Inflammatory macrophage treated with lipopolysaccharide for 4 hours (primary cell): ENCODE measurements at regions not wholly inside any gene's neighbourhood (a gene's known extent, or its start where the extent isn't known, plus 50 kb on each side); places are given as distances from the start of the nearest gene placed in this dataset.
A peak's percentile ranks its signal among the peaks of the same experiment; 100 is the strongest.

ENCODE experiments used
- DNase-seq: peaks from one replicate; pipeline ENCODE4 v3.0.0-alpha.2; 2020

DNA sequence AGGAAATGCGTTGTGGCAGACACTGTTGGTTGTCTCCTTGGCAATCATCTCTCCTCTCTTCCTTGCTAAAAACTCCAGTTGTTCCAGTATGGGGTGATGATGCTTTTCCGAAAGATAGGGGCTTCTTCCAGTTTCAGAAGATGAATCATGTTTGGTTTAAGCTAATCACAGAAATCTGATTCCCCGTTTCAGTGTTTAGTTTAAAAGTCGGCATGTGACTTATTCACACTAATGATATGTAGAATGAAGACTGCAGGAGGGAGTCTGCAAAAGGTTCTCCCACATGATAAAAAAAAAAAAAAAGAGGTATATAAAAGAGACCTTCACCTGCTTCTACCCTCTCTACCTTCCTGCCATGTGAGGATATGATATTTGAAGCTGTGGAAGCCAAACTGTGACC is 239.0 kb upstream of the SIX2 start:
- no peak for DNase-seq

- DNase-seq, result no peak
These were observed 235.7 kb upstream of the SIX2 start for GRCh38 chr2:45244928-45245327.

DNA sequence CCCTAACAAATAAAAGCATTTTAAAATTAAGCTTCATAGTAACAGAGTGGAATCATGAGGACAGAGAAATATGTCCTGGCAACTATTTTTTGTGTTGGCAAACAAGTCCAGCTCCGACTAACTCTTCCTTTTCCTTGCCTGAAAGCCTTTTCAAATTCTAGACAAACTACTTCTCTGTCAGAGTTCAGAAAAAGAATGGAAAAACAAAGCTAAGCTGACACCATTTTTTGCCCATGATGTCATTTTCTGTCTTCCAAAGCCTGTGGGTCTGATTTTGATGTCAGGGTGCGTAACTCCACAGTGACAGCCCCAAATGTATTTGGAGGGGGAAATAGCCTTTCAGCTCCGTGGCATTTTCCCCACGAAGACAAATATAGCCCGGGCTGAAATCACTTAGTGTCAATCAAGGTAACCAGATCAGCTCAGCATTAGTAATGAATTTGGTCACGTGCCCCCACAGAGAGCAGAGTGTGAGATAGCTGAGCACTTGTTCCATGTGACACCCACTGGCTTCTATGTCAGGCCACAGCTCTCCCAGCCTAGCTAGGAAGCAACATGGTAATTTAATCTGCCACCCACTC is 233.0 kb upstream of the SIX2 start:
- DNase-seq, result no peak

DNA sequence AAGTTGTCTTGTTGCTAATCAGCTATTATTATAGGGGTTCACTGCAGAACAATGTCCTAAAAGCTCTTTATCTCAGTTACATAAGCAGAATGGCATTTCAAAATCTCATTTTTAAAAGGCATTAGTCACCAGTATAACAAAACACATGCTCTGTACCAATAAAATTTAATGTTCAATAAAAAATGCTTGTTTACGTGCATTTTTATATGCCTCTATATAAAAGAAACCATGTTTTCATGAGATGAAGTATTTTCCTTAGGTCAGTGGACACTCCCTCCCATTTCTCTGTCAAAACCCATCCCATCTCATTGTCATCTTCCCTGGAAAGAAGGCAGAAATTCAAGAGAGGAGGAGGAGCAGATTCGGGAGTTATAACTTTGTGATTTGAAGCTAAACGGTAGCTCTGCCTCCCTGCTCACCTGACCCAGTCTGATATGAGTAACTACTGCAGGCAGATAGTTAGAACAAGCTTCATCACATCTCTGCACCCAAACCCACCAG is 231.9 kb upstream of the SIX2 start:
- DNase-seq, result no peak

DNA sequence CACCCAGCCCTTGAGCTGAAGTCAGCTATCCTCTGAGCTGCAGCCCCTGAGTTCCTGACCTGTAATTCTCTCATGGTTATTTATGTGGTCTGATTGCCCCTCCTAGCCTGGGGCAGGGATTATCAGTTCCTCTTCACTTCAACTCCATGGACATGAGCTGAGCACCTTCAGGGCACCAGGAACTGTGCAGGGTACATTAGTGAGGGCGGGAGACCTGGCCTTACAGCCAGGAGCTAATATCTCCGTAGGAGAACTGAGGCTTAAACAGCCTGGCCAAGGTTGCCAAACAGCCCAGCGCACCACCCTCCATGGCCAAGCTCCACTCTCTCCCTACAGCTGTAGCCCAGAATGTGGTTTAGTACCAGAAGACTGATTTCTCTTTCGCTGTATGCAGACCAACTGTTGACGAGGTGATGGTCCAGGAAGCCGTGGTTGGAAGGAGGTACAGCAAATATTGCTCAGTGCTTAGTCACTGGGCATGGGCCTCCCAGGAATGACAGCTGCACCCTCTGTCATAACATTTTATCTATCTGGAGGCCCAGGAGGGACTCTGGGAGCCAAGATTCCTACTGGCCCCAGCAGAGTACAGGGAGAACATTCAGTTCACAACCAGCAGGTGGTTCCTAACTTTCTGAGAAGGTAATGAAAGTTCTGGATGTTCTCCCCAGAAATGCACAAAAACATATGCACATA is 228.7 kb upstream of the SIX2 start:
- DNase-seq, result no peak

DNA sequence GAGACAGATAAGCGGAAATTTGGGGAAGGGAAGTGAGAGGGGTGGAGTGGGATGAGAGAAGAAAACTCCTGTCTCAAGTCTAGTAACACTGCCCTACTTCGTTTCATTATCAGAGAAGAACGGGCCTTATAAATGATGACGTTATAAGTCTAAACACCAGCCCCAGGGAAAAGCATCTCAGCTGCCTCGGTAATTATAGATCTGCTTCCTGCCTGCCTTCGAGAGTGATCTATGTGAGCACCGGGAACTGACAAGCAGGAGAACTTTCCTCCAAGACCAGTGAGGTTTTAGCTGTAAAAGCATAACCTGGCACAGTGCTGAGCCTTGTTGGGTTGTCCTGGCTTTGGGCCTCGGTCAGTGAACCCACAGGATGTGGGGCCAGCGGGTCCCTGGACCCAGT is 227.9 kb upstream of the SIX2 start:
- DNase-seq, result no peak

- no peak for DNase-seq
These were observed 227.0 kb upstream of the SIX2 start for GRCh38 chr2:45236268-45236667.

- no peak for DNase-seq
These were observed 224.0 kb upstream of the SIX2 start for GRCh38 chr2:45233301-45233700.

- DNase-seq, result peak; percentile 41
These were observed 223.6 kb upstream of the SIX2 start for GRCh38 chr2:45232818-45233217.

- DNase-seq, result no peak
These were observed 220.2 kb upstream of the SIX2 start for GRCh38 chr2:45229411-45229810.

GRCh38 chr2:45227347-45227746 is 218.1 kb upstream of the SIX2 start:
- no peak for DNase-seq

DNA sequence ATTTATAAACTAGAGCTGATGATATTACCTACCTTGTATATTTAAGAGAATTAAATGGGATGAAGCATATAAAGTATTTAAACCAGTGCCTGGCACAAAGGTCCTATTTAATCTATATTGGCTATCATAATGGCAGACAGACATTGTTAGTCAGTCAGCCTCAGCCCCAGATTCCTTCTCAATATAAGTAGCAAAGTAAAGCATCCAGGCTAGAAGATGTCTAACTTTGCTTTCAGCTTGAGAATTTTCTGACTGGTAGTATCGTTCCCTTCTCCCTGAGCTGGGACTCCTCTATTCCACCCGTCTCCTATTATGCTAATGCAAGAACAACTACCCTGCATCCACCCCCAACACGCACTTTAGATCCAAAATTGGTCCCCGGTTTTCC is 215.7 kb upstream of the SIX2 start:
- DNase-seq, result no peak

DNA sequence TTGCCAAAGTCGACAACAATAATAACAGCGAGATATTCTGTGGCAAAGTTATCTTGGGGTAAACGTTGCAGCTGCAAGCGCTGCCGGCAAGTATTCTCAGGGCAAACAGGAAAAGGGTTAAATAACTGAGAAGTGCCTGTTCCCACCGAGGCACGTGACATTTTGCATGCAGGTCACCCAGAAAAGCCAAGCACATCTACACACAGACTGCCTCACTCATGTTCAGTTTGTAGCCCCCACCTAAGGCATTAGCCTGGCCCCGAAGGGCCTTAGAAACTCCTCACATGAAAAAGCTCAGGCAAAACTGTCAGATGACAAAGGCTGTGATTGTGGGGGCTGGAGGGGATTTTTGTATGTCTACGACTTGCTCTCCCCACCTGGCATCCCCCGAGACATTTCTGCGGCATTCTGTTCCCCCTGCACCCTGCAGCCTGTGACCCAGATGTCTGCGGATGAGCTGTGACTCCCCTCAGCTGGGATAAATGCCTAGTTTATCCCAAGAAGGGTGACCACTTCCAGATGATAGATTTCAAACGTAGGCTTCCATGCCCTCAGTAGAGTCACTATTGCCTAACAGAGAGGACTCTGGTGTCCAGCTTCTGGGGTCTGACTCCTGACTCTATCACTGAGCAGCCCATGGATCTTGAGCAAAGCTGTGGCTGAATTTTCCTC is 215.2 kb upstream of the SIX2 start:
- no peak for DNase-seq

DNA sequence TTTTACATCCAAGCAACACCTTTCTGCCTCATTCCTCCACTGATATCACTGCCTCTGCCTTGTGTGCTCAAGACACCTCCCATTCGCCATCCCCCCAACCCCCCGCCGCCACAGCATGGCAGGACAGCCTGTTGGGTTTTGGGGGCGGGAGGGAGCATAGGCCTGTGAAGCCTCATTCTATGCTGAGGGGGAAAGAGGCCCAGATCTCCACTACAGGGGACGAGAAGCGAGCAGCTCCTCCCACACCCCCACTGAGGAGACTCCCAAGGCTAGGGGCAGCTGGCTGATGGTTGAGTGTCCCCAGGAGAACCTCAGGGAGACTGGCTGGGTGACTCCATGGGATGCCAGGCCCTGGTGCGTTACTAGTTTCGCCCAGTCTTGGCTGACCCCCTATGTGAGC is 214.3 kb upstream of the SIX2 start:
- DNase-seq, result no peak

DNA sequence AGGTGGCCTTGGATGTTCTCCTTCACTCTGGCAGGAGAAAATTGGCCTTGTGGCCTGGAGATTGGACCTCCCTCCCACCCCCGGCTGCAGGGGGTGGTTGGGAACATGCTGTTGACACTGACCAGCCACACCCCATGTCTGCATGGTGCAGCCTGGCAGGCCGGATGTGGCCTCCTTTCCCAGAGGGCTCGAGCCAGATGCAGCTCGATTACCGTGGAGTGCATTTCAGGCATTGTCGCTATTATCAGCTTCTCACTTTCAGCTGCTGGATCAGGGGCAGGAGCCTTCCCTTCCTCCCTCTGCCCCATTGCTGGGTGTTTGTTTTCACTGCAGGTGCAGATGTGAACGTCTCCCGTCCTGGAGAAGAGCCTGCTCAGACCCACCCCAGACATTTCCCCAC is 211.0 kb upstream of the SIX2 start:
- no peak for DNase-seq

DNA sequence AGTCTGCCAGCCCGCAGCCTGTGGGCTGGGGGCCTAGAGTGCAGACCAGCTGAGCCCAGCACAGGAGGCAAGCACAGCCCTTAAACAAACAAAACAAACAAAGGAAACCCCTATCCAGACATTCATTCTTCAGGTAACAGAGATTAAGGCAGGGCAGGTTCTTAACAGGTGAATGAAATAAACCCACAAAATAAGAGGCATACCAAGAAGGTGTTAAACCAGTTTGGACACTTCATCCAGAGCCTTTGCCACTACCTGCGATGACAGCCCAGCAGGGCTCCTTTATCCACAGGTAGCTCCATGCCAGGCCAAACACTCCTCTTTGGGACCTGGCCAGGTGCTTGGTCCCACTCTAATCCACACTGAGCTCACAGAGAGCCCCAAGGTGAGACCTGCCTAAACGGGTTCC is 209.7 kb upstream of the SIX2 start:
- no peak for DNase-seq

GRCh38 chr2:45218297-45218696 is 209.0 kb upstream of the SIX2 start:
- DNase-seq, result no peak

- DNase-seq, result no peak
These were observed 206.9 kb upstream of the SIX2 start for GRCh38 chr2:45216118-45216517.

- no peak for DNase-seq
These were observed 205.3 kb upstream of the SIX2 start for GRCh38 chr2:45214550-45214949.

DNA sequence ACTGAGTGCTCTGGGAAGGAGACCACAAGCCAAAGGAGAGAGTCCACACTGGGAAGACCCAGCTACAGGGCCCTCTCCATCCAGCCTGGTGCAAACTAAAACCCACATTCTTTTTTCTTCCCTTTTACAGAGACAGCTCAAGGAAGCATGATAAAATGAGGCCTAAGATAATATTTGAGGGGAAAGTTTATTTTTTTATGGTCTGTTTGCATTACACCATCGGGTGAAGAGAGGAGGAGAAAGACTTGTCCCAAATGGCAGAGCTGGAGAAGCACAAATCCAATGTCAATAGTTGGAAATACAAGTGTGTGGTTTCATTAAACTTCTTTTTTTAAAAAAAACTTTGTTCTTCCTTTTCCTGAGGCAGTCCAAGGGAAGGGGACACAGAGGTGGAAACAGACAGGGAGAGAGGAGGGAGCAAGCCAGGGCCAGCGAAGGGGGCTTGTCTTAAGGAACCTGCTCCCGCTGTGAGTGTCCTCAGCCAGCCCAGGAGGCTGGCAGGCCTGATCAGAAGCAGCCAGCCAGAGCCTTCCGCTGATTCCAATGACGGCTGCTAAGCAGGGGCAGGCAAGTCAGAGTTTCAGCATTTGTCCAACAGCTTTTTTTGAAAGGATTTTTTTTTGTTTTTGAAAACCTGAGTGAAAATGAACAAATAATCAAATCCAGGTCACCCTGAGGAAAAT is 203.8 kb upstream of the SIX2 start:
- no peak for DNase-seq

DNA sequence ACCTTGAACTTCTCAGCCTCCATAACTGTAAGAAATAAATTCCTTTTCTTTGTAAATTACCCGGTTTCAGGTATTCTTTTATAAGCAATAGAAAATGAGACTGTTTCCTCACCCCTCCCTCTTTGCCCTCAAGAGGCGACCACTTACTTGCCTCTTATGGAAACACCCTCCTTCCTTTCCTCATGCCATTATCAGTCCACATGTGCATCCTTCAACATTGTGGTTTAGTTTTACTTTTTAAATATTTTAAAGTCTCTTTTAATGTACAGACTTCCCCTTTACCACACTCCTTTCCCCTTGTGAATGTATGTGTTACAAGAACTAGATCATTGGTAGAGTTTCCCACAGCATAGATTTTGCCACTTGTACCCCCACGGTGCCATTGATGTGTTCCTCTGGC is 202.4 kb upstream of the SIX2 start:
- no peak for DNase-seq

GRCh38 chr2:45210462-45211195 is 201.4 kb upstream of the SIX2 start:
- DNase-seq, result no peak

- no peak for DNase-seq
These were observed 200.6 kb upstream of the SIX2 start for GRCh38 chr2:45209875-45210274.
